EL (cell line): ENCODE measurements at regions not wholly inside any gene's neighbourhood (a gene's known extent, or its start where the extent isn't known, plus 50 kb on each side); places are given as distances from the start of the nearest gene placed in this dataset.
A peak's percentile ranks its signal among the peaks of the same experiment; 100 is the strongest.
"Not testable (repeated sequence)": the region's sequence is repeated elsewhere in the genome, so short reads cannot be mapped to it uniquely, and the experiment has no call there.

Experiments used
- DNase-seq: peaks from one replicate; pipeline ENCODE4 v3.0.0-alpha.2; 2016

- DNase-seq: no peak
These were observed 1480.2 kb upstream of the GOT2 start for GRCh38 chr16:60214311-60214710.

DNA sequence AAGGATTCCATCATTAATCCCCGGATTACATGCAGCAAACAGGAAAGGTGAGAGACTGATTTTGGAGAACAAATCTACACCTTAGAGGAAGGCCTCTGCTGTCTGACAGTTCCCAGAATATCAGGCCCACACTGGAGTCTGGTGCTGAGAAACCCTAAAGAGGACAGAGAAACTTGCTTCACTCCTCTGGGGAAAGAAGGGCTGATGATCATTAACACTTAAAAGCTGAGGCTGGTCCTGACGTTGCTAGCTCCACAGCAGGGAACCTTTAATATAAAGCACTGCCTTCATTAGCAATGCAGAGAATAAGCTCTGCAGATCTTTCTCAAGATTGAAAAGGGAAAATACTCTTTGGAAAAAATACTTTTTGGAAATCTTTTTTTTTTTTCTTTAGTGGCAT, 1472.4 kb upstream of the GOT2 start:
- DNase-seq: no peak

- DNase-seq: peak; percentile 33
These were observed 1470.1 kb upstream of the GOT2 start for GRCh38 chr16:60204181-60204580.

DNA sequence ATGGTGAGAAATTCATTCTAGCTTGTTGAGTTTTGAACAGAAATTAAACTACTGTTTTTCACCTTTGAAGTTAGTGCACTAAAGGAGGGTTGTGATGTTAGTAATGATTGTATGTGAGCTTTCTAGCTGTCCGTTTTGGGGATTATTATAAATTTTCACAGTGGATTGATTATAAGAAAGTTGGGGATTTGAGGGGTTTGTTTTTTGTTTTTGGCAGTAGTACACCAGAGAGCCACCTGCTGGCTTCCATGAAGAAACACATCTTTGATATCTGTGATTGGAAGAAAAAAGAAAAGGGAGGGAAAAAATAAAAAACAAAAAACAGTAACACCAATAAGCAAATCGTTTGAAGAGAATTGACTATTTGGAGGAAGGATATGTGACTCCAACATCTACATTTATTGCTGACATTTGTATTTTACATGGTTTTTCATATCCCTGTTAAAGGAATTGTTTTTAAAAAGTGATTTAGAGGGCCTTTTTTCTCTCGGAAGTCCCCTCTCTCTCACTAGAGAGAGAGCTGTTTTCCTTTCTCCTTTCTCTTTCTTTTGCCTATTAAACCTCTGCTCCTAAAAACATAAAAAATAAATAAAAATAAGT, 1469.5 kb upstream of the GOT2 start:
- peak; percentile 46 for DNase-seq

GRCh38 chr16:60200729-60201128, 1466.6 kb upstream of the GOT2 start:
- DNase-seq: not testable (repeated sequence)

DNA sequence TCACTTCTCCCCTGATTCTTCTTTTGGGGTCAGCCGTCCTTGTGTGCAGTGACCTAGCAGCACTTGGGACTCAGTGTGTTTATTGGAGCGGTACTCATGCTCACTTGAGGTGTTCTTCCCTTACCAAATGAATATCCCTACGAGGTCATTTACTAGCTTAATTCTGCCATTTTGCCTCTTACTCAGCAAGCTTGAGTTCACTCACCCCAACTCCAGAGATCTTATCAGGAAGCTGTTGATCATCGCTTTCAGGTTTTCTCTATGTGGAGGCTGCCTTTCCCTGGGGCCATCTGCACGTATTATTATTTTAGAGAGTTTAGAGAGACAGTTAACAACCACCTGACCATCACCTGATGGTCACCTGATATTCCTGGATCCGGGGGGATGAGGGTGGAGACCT, 1466.0 kb upstream of the GOT2 start:
- DNase-seq: no peak

- no peak for DNase-seq
These were observed 1465.0 kb upstream of the GOT2 start for GRCh38 chr16:60199150-60199549.

DNA sequence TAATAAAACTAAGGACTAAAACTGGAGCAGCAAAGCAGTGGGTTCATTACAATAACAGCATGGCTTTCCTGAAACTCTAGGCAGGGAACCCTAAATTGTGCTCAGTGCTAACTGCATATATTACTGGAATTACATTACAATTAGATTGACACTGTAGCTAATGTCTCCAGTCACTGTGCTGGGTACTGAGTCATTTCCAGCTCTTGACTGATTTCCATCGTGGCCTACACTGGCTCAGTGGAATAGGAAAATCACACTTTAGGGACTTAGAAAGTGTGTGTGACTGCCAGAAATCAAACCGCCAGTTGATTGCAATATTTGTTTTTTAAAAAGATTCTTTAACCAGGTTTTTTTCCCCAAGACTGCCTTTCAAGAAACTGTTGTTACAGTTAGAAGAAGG, 1447.4 kb upstream of the GOT2 start:
- no peak for DNase-seq

DNA sequence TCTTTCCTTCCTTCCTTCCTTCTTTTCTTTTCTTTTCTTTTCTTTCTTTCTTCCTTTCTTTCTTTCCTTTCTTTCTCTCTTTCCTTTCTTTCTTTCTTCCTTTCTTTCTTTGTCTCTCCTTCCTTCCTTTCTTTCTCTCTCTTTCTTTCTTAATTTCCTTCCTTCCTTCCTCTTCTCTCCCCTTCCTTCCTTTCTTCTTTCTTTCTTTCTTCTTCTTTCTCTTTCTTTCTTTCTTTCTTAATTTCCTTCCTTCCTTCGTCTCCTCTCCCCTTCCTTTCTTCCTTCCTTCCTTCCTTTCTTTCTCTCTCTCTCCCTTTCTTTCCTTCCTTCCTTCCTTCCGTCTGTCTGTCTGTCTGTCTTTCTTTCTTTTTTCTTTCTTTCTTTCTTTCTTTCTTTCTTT, 1446.5 kb upstream of the GOT2 start:
- DNase-seq: no peak

- DNase-seq: no peak
These were observed 1436.1 kb upstream of the GOT2 start for GRCh38 chr16:60170196-60170595.

GRCh38 chr16:60166111-60166510, 1432.0 kb upstream of the GOT2 start:
- peak; percentile 15 for DNase-seq

DNA sequence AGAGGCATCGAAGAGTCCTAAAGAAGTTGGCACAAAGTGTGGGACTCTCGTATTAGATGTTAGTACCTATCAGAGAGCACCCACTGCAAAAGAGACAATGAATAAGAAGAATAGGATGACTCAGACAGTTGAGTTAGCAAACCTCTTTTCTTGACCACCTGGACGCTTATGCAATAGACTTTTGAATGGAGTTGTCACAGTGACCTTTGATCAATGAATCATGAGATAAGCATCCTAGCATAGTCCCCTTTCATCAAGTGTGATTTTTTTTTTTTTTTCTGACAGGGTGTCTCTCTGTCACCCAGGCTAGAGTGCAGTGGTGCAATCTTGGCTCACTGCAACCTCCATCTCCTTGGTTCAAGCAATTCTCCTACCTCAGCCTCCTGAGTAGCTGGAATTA, 1417.9 kb upstream of the GOT2 start:
- peak; percentile 6 for DNase-seq

- DNase-seq: no peak
These were observed 1416.8 kb upstream of the GOT2 start for GRCh38 chr16:60150907-60151306.

GRCh38 chr16:60143348-60143705, 1409.2 kb upstream of the GOT2 start:
- DNase-seq: no peak

- DNase-seq: peak; percentile 78
These were observed 1408.7 kb upstream of the GOT2 start for GRCh38 chr16:60142619-60143347.

- DNase-seq: peak; percentile 64
These were observed 1403.8 kb upstream of the GOT2 start for GRCh38 chr16:60137891-60138290.

- no peak for DNase-seq
These were observed 1393.1 kb upstream of the GOT2 start for GRCh38 chr16:60127196-60127595.

DNA sequence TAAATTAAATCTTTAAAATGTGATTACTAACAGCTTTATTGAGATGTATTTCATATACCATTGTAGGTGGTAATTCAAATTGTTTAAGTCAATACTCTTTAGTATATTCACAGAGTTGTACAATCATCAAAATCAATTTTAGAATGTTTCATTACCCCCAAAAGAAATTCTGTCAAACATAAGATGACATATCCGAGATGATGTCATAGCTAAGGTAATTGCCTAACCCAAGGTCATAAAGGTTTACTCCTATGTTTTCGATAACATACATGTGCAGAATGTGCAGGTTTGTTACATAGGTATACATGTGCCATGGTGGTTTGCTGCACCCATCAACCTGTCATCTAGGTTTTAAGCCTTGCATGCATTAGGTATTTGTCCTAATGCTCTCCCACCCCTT, 1392.0 kb upstream of the GOT2 start:
- DNase-seq: not testable (repeated sequence)

- no peak for DNase-seq
These were observed 1389.4 kb upstream of the GOT2 start for GRCh38 chr16:60123392-60124023.

DNA sequence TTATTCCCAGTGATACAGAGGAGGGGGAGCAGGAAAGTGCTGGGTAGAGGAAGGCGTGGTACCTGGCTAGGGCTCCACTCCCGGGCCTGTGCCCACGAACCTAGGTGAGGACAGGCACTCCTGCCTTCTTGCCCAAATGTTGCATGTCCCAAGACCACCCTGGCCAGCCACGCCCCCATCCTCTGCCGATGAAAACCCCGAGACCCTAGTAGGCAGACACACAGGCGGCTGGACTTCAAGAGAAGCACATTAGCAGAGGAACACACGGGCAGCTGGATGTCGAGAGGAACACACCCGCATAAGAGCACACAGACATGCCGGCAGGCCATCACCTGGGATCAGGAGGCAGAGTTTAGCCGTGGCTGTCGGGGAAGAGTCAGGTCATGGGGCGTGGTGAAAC, 1386.5 kb upstream of the GOT2 start:
- no peak for DNase-seq

- peak; percentile 75 for DNase-seq
These were observed 1376.4 kb upstream of the GOT2 start for GRCh38 chr16:60110531-60110930.

- DNase-seq: no peak
These were observed 1373.8 kb upstream of the GOT2 start for GRCh38 chr16:60107871-60108270.

- peak; percentile 78 for DNase-seq
These were observed 1373.3 kb upstream of the GOT2 start for GRCh38 chr16:60107437-60107836.

- DNase-seq: no peak
These were observed 1366.3 kb upstream of the GOT2 start for GRCh38 chr16:60100371-60100770.

GRCh38 chr16:60091529-60091928, 1357.4 kb upstream of the GOT2 start:
- DNase-seq: peak; percentile 15
